CD14-positive monocyte (primary cell): ENCODE measurements at regions not wholly inside any gene's neighbourhood (a gene's known extent, or its start where the extent isn't known, plus 50 kb on each side); places are given as distances from the start of the nearest gene placed in this dataset.

Experiments
- DNase-seq, 3 donors: peaks; one replicate each; pipeline ENCODE4 v3.0.0-alpha.2; 2011 to 2022
- H2AFZ ChIP-seq: 2 replicates; pipeline ENCODE4 v1.6.0; 2012; ENCODE audit warnings: mild to moderate bottlenecking, low read depth, low read length, inconsistent platforms; ENCODE audit not compliant: insufficient read depth, poor library complexity, severe bottlenecking
- H3K27ac ChIP-seq, 2 donors: 1 replicate in 1 of 2; 2 replicates in 1 of 2; pipeline ENCODE4 v1.5.1; 2012 to 2013; ENCODE audit warnings: low read length in 2 of 2, control low read depth in 1 of 2, inconsistent platforms in 1 of 2, low read depth in 1 of 2, mild to moderate bottlenecking in 1 of 2
- H3K27me3 ChIP-seq, 2 donors: one replicate each; pipeline versions ENCODE4 v1.6.0 to v1.6.1; 2011 to 2013; ENCODE audit warnings: low read length in 2 of 2; ENCODE audit not compliant: control insufficient read depth in 2 of 2, insufficient read depth in 2 of 2
- H3K36me3 ChIP-seq, 2 donors: replicated peaks in 1 of 2; 1 replicate in 1 of 2; 2 replicates in 1 of 2; pipeline versions ENCODE4 v1.5.1 to v1.6.1; 2012 to 2013; ENCODE audit warnings: low read length in 2 of 2, control low read depth in 1 of 2, inconsistent platforms in 1 of 2, mild to moderate bottlenecking in 1 of 2; ENCODE audit not compliant: insufficient read depth in 2 of 2, control insufficient read depth in 1 of 2
- H3K4me1 ChIP-seq, 2 donors: 1 replicate in 1 of 2; 2 replicates in 1 of 2; pipeline versions ENCODE4 v1.5.1 to v1.6.1; 2012 to 2013; ENCODE audit warnings: low read length in 2 of 2, control low read depth in 1 of 2, inconsistent platforms in 1 of 2, mild to moderate bottlenecking in 1 of 2, moderate library complexity in 1 of 2; ENCODE audit not compliant: insufficient read depth in 2 of 2, control insufficient read depth in 1 of 2
- H3K4me2 ChIP-seq: replicated peaks from 2 replicates; pipeline ENCODE3; 2012; ENCODE audit warnings: low read length, moderate library complexity, mild to moderate bottlenecking; ENCODE audit not compliant: poor library complexity, severe bottlenecking; ENCODE audit errors: extremely low read depth
- H3K4me3 ChIP-seq, 3 experiments: fragments of 200-600 bp in 1 of 3; sonication (generic) in 1 of 3; replicated peaks in 1 of 3; 1 replicate in 2 of 3; 2 replicates in 1 of 3; pipeline ENCODE4 v1.5.1; 2011 to 2013; ENCODE audit warnings: low read length in 3 of 3, mild to moderate bottlenecking in 3 of 3, control low read depth in 2 of 3, low read depth in 2 of 3, inconsistent platforms in 1 of 3, moderate library complexity in 1 of 3
- H3K79me2 ChIP-seq: 2 replicates; pipeline ENCODE4 v1.6.0; 2012; ENCODE audit warnings: mild to moderate bottlenecking, control low read depth, inconsistent platforms, low read length, moderate library complexity; ENCODE audit not compliant: insufficient read depth
- H3K9ac ChIP-seq: 2 replicates; pipeline ENCODE4 v1.6.0; 2017; ENCODE audit warnings: low read length, mild to moderate bottlenecking; ENCODE audit not compliant: insufficient read depth, poor library complexity, severe bottlenecking
- H3K9me3 ChIP-seq, 2 donors: replicated peaks in 1 of 2; 1 replicate in 1 of 2; 2 replicates in 1 of 2; pipeline versions ENCODE4 v1.5.1 to v1.6.1; 2012 to 2013; ENCODE audit warnings: low read length in 2 of 2, control low read depth in 1 of 2; ENCODE audit not compliant: control insufficient read depth in 1 of 2, insufficient read depth in 1 of 2
- H4K20me1 ChIP-seq: 2 replicates; pipeline ENCODE4 v1.6.0; 2012; ENCODE audit warnings: mild to moderate bottlenecking, low read length, control low read depth, moderate library complexity; ENCODE audit not compliant: insufficient read depth
- H3K27ac Mint-ChIP-seq, 7 donors: one replicate each; pipeline ENCODE4 v1.8.0; 2020; ENCODE audit warnings: mild to moderate bottlenecking in 7 of 7, mixed read lengths in 7 of 7, moderate library complexity in 6 of 7, inconsistent platforms in 2 of 7
- H3K27me3 Mint-ChIP-seq, 3 donors: one replicate each; pipeline ENCODE4 v1.8.0; 2021 to 2022; ENCODE audit warnings: low read depth in 3 of 3, mild to moderate bottlenecking in 3 of 3, mixed read lengths in 3 of 3, moderate library complexity in 3 of 3, inconsistent platforms in 1 of 3
- H3K36me3 Mint-ChIP-seq, 2 donors: one replicate each; pipeline ENCODE4 v1.8.0; 2020; ENCODE audit warnings: mixed read lengths in 2 of 2, inconsistent platforms in 1 of 2, mild to moderate bottlenecking in 1 of 2
- H3K4me1 Mint-ChIP-seq: one replicate; pipeline ENCODE4 v1.8.0; 2020; ENCODE audit warnings: mild to moderate bottlenecking, mixed read lengths
- H3K4me3 Mint-ChIP-seq, 2 donors: one replicate each; pipeline ENCODE4 v1.8.0; 2020; ENCODE audit warnings: mild to moderate bottlenecking in 2 of 2, mixed read lengths in 2 of 2, moderate library complexity in 1 of 2
- H3K9me3 Mint-ChIP-seq, 7 donors: one replicate each; pipeline ENCODE4 v1.8.0; 2020 to 2022; ENCODE audit warnings: mixed read lengths in 7 of 7, mild to moderate bottlenecking in 6 of 7, moderate library complexity in 6 of 7, inconsistent platforms in 2 of 7
- CTCF ChIP-seq: fragments of 200-600 bp; IDR thresholded peaks from one replicate; pipeline ENCODE4 v1.8.0; 2022; ENCODE audit warnings: antibody characterized with exemption, mild to moderate bottlenecking
- WGBS: methylation state at CpG from one replicate; pipeline ENCODE4 v1.1.5; 2013; ENCODE audit warnings: missing lambda C conversion rate; ENCODE audit not compliant: insufficient coverage; 5-methylcytosine and 5-hydroxymethylcytosine counted together
- intact Hi-C, 2 donors: fragments of 100-400 bp; cut with micrococcal nuclease; formaldehyde crosslinking; loops; one replicate each; pipeline versions ENCODE4 v1.15.0 to v1.15.1; 2023

GRCh38 chr9:12882430-12882829 lies 107.6 kb downstream of the LURAP1L start:
- Histone ChIP-seq H4K20me1 (no peaks in the 10 kb centered on the region), H3K36me3 (no peaks in the 10 kb centered on the region), H3K9ac (no peak overlapping the region), H3K4me3 (no peak overlapping the region), H3K79me2 (no peaks in the 10 kb centered on the region), H3K9me3 (no peaks in the 10 kb centered on the region), H3K27me3 (no peaks in the 10 kb centered on the region), H3K27ac (no peak overlapping the region), H3K4me1 (no peaks in the 10 kb centered on the region), H3K4me2 (no peak overlapping the region), H2AFZ (no peak overlapping the region)
- intact Hi-C loops: no loop called here
- no peak for DNase-seq
- Mint-ChIP-seq H3K27me3 (peaks cover 0 to 2% (median 0%) of the 10 kb centered on the region in 3 donors), H3K36me3 (no peaks in the 10 kb centered on the region), H3K9me3 (no peaks in the 10 kb centered on the region), H3K4me3 (no peak overlapping the region), H3K4me1 (no peaks in the 10 kb centered on the region), H3K27ac (no peak overlapping the region)
- no peak for TF ChIP-seq CTCF
- no CpG with 5 or more reads among the region's 2 CpGs for WGBS

DNA sequence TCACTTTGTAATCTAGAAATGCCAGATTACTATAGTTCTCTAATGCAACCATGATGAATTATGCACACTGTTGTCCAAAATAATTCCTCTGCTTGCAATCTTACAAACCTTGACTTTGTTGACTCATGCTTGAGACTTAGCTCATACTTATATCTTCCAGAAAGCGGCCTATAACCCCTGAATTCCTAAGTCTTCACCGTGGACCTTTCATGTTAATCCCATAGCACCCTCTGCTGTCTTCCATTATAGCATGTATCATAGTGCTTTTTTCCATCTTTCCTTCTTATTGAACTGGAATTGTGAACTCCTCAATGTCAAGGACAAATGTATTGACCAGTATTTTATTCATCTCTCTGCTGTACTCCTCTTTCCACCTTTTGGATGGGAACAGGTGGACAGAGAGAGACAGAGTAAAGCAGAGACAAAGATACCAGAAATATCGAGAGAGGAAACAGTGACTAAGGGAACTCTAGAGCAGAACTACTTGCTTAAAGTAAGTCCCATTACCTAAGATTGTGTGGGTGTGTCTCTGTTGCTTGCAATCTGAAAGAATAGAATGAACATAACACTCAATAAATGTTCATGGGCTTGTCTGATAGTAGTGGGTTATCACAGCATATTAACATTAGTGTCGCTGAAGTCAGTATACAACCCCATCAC lies 110.0 kb downstream of the LURAP1L start:
- Mint-ChIP-seq H3K27me3 (peaks cover 0 to 2% (median 0%) of the 10 kb centered on the region in 3 donors), H3K36me3 (no peaks in the 10 kb centered on the region), H3K4me1 (no peaks in the 10 kb centered on the region), H3K4me3 (no peak overlapping the region), H3K9me3 (peaks cover 0 to 4% (median 2%) of the 10 kb centered on the region in 7 donors), H3K27ac (no peak overlapping the region)
- Histone ChIP-seq H3K79me2 (no peaks in the 10 kb centered on the region), H3K27me3 (no peaks in the 10 kb centered on the region), H3K4me1 (no peaks in the 10 kb centered on the region), H3K27ac (no peak overlapping the region), H4K20me1 (no peaks in the 10 kb centered on the region), H3K36me3 (no peaks in the 10 kb centered on the region), H3K4me2 (no peak overlapping the region), H3K9me3 (peaks cover 4 to 13% of the 10 kb centered on the region in 2 donors), H3K4me3 (no peak overlapping the region), H3K9ac (no peak overlapping the region), H2AFZ (no peak overlapping the region)
- DNase-seq: no peak
- no peak for TF ChIP-seq CTCF
- intact Hi-C loops: no loop called here
- 44% methylated on average over 2 of the region's 4 CpGs for WGBS
